ENCODE measurements at regions not wholly inside any gene's neighbourhood (a gene's known extent, or its start where the extent isn't known, plus 50 kb on each side); places are given as distances from the start of the nearest gene placed in this dataset.

DNA sequence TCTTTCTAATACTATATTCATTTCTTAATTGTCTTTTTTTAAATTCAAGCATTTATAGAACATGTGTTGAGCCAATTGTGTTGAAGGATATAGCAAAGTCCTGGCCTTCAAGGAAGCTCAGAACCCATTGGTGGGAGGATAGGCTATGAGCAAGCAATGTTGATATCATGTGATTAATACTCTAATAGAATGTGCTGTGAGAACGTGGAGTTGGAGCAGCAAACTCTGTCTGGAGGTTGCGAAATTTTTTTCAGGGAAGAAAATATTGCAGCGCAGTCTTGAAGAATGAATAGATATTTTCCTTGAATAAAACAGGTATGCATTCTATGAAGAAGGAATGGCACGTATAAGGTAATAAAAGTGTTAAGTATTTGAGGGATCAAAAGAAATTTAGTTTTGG is 229.2 kb upstream of the KCNK2 start:
- no peak overlapping the region for H3K27ac ChIP-seq
- no peak overlapping the region for H3K4me3 ChIP-seq (ENCODE audit: low read depth, low read length)
- TF ChIP-seq, protein P1, sequence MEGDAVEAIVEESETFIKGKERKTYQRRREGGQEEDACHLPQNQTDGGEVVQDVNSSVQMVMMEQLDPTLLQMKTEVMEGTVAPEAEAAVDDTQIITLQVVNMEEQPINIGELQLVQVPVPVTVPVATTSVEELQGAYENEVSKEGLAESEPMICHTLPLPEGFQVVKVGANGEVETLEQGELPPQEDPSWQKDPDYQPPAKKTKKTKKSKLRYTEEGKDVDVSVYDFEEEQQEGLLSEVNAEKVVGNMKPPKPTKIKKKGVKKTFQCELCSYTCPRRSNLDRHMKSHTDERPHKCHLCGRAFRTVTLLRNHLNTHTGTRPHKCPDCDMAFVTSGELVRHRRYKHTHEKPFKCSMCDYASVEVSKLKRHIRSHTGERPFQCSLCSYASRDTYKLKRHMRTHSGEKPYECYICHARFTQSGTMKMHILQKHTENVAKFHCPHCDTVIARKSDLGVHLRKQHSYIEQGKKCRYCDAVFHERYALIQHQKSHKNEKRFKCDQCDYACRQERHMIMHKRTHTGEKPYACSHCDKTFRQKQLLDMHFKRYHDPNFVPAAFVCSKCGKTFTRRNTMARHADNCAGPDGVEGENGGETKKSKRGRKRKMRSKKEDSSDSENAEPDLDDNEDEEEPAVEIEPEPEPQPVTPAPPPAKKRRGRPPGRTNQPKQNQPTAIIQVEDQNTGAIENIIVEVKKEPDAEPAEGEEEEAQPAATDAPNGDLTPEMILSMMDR (IDR thresholded peaks at IDR 0.05; ENCODE audit: low read depth, low read length, missing control alignments), result no peak
- H3K27me3 ChIP-seq (replicated peaks), result no peaks in the 10 kb centered on the region
- no peak for DNase-seq
- in situ Hi-C loops (cut with HindIII; ENCODE audit: low pct_ligation_motif_present, low sequenced_read_pairs), result no loop called here
- H3K36me3 ChIP-seq (replicated peaks), result no peaks in the 10 kb centered on the region

DNA sequence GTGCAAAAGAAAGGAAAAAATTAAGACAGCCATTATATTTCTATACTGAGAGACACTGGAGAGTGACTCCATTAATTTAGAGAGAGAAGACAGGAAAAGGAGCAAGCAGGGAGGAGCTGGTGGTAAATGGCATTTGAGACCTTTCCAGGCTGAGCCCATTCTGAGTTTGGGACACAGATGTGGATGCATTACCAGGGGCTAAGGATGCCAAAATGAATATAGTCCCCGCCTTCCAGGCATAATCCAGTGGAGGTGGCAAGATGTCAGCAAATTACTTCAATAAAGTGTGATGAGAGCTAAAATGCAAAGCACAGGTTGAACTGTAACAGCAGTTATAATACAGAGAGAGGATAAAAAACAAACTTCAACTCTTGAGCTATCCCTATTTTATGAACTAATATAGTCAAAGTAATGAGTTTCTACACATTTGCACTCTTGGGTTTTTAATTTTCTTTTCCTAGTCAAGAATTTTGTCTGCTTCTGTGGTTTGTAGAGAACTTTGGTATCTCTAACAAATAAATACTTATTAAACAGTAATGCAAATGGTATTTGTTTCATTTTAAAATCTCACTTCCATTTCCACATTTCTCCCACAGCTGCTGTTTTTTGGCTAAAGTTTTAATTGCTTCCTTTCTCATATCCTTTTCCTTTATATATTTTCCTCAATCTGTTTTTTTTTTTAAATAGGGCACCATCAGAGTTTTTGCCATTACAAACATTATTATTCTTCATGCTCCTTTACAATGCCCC is 228.2 kb upstream of the KCNK2 start:
- in situ Hi-C loops (cut with HindIII; ENCODE audit: low pct_ligation_motif_present, low sequenced_read_pairs), result no loop called here

DNA sequence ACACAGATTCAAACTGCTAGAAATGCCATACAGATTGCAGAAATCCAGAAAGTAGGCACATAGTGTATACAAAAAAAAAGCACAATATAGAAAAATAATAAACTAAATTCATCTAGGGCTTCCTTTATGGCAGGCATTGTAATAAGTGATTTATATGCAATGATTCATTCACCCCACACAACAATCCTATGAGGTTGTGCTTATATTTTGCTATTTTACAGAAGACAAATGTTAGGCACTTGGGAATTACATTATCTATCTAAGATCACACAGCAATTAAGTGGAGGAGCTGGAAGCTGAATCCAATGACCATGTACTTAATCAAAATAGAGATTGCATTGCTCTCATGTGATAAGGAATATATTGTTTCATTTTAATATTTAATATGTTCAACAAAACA is 225.7 kb upstream of the KCNK2 start:
- TF ChIP-seq, protein P1 (IDR thresholded peaks at IDR 0.05; ENCODE audit: low read depth, low read length, missing control alignments), result no peak
- DNase-seq, result no peak
- Histone ChIP-seq H3K4me3 (ENCODE audit: low read depth, low read length) (no peak overlapping the region), H3K27me3 (replicated peaks) (no peaks in the 10 kb centered on the region), H3K27ac (no peak overlapping the region), H3K36me3 (replicated peaks) (no peaks in the 10 kb centered on the region)
- in situ Hi-C loops (cut with HindIII; ENCODE audit: low pct_ligation_motif_present, low sequenced_read_pairs), result no loop called here

More for the DNA sequence above, 228.2 kb upstream of the KCNK2 start:
- no peak for DNase-seq
- Histone ChIP-seq H3K36me3 (replicated peaks) (no peaks in the 10 kb centered on the region), H3K27ac (no peak overlapping the region), H3K4me3 (ENCODE audit: low read depth, low read length) (no peak overlapping the region), H3K27me3 (replicated peaks) (no peaks in the 10 kb centered on the region)
- TF ChIP-seq, protein P1 (IDR thresholded peaks at IDR 0.05; ENCODE audit: low read depth, low read length, missing control alignments), result no peak

DNA sequence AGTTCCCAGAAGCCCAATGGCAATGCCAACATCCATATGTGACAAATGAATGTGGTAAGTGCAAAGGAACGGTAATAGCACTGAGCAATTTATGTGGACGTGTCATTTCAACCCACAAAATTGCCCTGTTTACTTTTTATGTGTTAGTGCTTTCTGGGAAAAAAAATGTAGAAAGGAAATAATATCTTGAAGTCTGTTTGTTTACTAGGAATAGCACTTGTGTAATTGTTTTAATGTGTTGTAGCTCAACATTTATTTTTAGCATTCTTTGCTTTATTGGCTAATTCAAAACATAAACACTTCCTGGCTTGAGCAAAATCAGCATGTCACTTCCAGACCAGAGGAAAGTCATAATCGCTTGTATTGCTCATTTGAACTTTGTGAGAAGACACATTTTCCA is 224.8 kb upstream of the KCNK2 start:
- H3K36me3 ChIP-seq (replicated peaks), result no peaks in the 10 kb centered on the region
- in situ Hi-C loops (cut with HindIII; ENCODE audit: low pct_ligation_motif_present, low sequenced_read_pairs), result no loop called here
- no peak overlapping the region for H3K4me3 ChIP-seq (ENCODE audit: low read depth, low read length)
- TF ChIP-seq, protein P1 (IDR thresholded peaks at IDR 0.05; ENCODE audit: low read depth, low read length, missing control alignments), result no peak
- DNase-seq, result no peak
- H3K27me3 ChIP-seq (replicated peaks), result no peaks in the 10 kb centered on the region
- no peak overlapping the region for H3K27ac ChIP-seq

GRCh38 chr1:214859647-214860046 is 222.9 kb upstream of the KCNK2 start:
- H3K27me3 ChIP-seq (replicated peaks), result no peaks in the 10 kb centered on the region
- in situ Hi-C loops (cut with HindIII; ENCODE audit: low pct_ligation_motif_present, low sequenced_read_pairs), result no loop called here
- TF ChIP-seq, protein P1 (IDR thresholded peaks at IDR 0.05; ENCODE audit: low read depth, low read length, missing control alignments), result no peak
- H3K4me3 ChIP-seq (ENCODE audit: low read depth, low read length), result no peak overlapping the region
- no peak overlapping the region for H3K27ac ChIP-seq
- H3K36me3 ChIP-seq (replicated peaks), result no peaks in the 10 kb centered on the region
- peak; percentile 14 for DNase-seq

DNA sequence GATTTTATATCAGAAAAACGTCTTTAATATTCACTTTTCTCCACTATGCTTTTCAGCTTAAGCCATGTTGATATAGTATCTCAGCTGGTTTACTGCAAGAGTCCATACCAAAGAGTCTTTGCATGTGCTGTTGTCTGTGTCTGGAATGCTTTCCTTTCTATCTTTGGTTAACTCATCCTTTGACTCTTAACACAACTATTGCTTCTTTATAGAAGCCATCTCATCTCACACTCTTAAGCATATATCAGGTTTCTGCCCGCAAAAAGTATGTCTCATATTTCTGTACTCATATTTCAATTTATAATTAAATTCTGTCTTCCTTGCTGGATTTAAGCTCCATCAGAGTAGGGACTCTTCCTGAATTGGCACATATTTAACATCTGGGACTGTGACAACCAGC is 220.9 kb upstream of the KCNK2 start:
- Histone ChIP-seq H3K36me3 (replicated peaks) (no peaks in the 10 kb centered on the region), H3K4me3 (ENCODE audit: low read depth, low read length) (no peak overlapping the region), H3K27ac (peak overlapping the region; percentile 8), H3K27me3 (replicated peaks) (no peaks in the 10 kb centered on the region)
- peak; percentile 29 for DNase-seq
- TF ChIP-seq, protein P1 (IDR thresholded peaks at IDR 0.05; ENCODE audit: low read depth, low read length, missing control alignments), result no peak
- in situ Hi-C loops (cut with HindIII; ENCODE audit: low pct_ligation_motif_present, low sequenced_read_pairs), result no loop called here
